Endothelial cell of umbilical vein (primary cell): ENCODE measurements at regions not wholly inside any gene's neighbourhood (a gene's known extent, or its start where the extent isn't known, plus 50 kb on each side); places are given as distances from the start of the nearest gene placed in this dataset.

Experiments used
- EZH2 ChIP-seq: IDR thresholded peaks from 2 replicates; pipeline ENCODE4 v1.6.1; 2012; ENCODE audit warnings: borderline replicate concordance, low read depth, mild to moderate bottlenecking, moderate library complexity, low read length, inconsistent platforms; ENCODE audit not compliant: severe bottlenecking
- FOS ChIP-seq: IDR thresholded peaks from 2 replicates; pipeline ENCODE4 v1.6.1; 2011; ENCODE audit warnings: mild to moderate bottlenecking, low read length, moderate library complexity, borderline replicate concordance; ENCODE audit not compliant: insufficient read depth
- JUN ChIP-seq: IDR thresholded peaks from 2 replicates; pipeline ENCODE4 v1.6.1; 2011; ENCODE audit warnings: borderline replicate concordance, low read depth; ENCODE audit not compliant: insufficient read length, insufficient read depth
- POLR2A ChIP-seq: IDR thresholded peaks from 2 replicates; pipeline ENCODE4 v1.6.1; 2012; ENCODE audit warnings: low read depth, mild to moderate bottlenecking, control low read depth, low read length
- POLR2AphosphoS5 ChIP-seq: IDR thresholded peaks from 2 replicates; pipeline ENCODE4 v1.6.1; 2012; ENCODE audit warnings: low read depth, mild to moderate bottlenecking, control low read depth, low read length, moderate library complexity; ENCODE audit not compliant: insufficient read depth
- TF ChIP-seq, protein P1 (sequence below), 2 donors: IDR thresholded peaks; 1 replicate in 1 of 2; 2 replicates in 1 of 2; pipeline ENCODE4 v1.5.1; 2011; ENCODE audit warnings: low read length in 2 of 2, mild to moderate bottlenecking in 2 of 2, moderate library complexity in 2 of 2, control low read depth in 1 of 2, inconsistent platforms in 1 of 2, low read depth in 1 of 2; ENCODE audit not compliant: insufficient read depth in 1 of 2; ENCODE audit errors: extremely low read depth in 1 of 2
- TF ChIP-seq, protein P2 (sequence below): IDR thresholded peaks from 2 replicates; pipeline ENCODE4 v1.6.1; 2011; ENCODE audit not compliant: insufficient read depth, insufficient read length

DNA sequence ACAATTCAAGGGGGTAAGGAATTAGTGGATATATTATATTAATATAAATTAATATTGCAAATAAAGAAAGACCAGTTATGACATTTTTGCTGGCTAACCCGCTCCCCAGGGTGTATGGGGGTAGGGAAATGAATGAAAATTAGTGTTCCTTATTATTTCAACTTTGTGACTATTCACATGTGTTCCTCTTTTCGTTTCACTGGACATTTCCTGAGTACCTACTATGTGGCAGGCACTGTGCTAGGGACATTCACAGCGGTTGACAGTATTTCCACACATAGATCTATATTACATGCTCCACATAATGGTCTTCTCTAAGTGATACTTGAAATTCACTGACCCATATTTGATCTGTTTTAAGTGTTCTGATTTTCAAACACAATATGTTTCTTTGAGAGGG is 129.8 kb upstream of the USP15 start:
- TF ChIP-seq, protein P1, sequence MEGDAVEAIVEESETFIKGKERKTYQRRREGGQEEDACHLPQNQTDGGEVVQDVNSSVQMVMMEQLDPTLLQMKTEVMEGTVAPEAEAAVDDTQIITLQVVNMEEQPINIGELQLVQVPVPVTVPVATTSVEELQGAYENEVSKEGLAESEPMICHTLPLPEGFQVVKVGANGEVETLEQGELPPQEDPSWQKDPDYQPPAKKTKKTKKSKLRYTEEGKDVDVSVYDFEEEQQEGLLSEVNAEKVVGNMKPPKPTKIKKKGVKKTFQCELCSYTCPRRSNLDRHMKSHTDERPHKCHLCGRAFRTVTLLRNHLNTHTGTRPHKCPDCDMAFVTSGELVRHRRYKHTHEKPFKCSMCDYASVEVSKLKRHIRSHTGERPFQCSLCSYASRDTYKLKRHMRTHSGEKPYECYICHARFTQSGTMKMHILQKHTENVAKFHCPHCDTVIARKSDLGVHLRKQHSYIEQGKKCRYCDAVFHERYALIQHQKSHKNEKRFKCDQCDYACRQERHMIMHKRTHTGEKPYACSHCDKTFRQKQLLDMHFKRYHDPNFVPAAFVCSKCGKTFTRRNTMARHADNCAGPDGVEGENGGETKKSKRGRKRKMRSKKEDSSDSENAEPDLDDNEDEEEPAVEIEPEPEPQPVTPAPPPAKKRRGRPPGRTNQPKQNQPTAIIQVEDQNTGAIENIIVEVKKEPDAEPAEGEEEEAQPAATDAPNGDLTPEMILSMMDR (IDR thresholded peaks at IDR 0.05; ENCODE audit: extremely low read depth in 1 of 2, insufficient read depth in 1 of 2, low read depth in 1 of 2, low read length in 2 of 2), result no peak
- no peak for TF ChIP-seq POLR2A
- no peak for TF ChIP-seq POLR2AphosphoS5
- TF ChIP-seq, protein P2, sequence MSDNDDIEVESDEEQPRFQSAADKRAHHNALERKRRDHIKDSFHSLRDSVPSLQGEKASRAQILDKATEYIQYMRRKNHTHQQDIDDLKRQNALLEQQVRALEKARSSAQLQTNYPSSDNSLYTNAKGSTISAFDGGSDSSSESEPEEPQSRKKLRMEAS, result no peak
- TF ChIP-seq FOS, result no peak
- no peak for TF ChIP-seq EZH2
- no peak for TF ChIP-seq JUN
